PC-9 (cell line): ENCODE measurements at regions not wholly inside any gene's neighbourhood (a gene's known extent, or its start where the extent isn't known, plus 50 kb on each side); places are given as distances from the start of the nearest gene placed in this dataset.

Source experiments
- BruUV-seq: library from RNA; stranded (reverse); fragments of 400-500 nt; replicated peaks from 2 replicates; lab custom pipeline; 2021; lab: Mats Ljungman, UMichigan
- CTCF ChIA-PET: fragments of 300-600 bp; sonication (Branson Sonifier 250); formaldehyde crosslinking; loops from one replicate; lab custom pipeline; 2022; ENCODE audit warnings: antibody characterized with exemption; lab: Charles Lee
- POLR2A ChIA-PET: fragments of 300-600 bp; sonication (Branson Sonifier 250); formaldehyde crosslinking; loops from one replicate; lab custom pipeline; 2022; ENCODE audit warnings: antibody characterized with exemption; ENCODE audit not compliant: unreplicated experiment; lab: Charles Lee
- DNase-seq, 2 experiments: peaks; one replicate each; pipeline versions ENCODE4 v3.0.0 to v3.0.0-alpha.2; 2015 to 2022; ENCODE audit warnings: mixed read lengths in 1 of 2
- H2AFZ ChIP-seq: fragments of 200-600 bp; sonication (generic); 2 replicates; pipeline ENCODE4 v1.8.1; 2017; ENCODE audit warnings: antibody characterized with exemption
- H3F3A ChIP-seq: fragments of 200-600 bp; sonication (generic); 2 replicates; pipeline ENCODE4 v1.8.1; 2017; ENCODE audit warnings: antibody characterized with exemption, mild to moderate bottlenecking, low read depth; ENCODE audit not compliant: insufficient read depth
- H3K27ac ChIP-seq: fragments of 200-600 bp; sonication (generic); 2 replicates; pipeline ENCODE4 v1.6.1; 2016; ENCODE audit warnings: mixed run types
- H3K27me3 ChIP-seq: fragments of 200-600 bp; sonication (generic); 2 replicates; pipeline ENCODE4 v1.6.1; 2016; ENCODE audit warnings: low read depth, mixed run types; ENCODE audit not compliant: insufficient read depth
- H3K36me3 ChIP-seq: fragments of 200-600 bp; sonication (generic); 2 replicates; pipeline ENCODE4 v1.6.1; 2016; ENCODE audit warnings: low read depth, mixed run types
- H3K4me1 ChIP-seq: fragments of 200-600 bp; sonication (generic); replicated peaks from 2 replicates; pipeline ENCODE4 v1.6.1; 2016; ENCODE audit warnings: mixed run types; ENCODE audit not compliant: insufficient read depth
- H3K4me2 ChIP-seq: fragments of 200-600 bp; sonication (generic); 2 replicates; pipeline ENCODE4 v1.6.1; 2017; ENCODE audit warnings: mixed run types
- H3K4me3 ChIP-seq: fragments of 200-600 bp; sonication (generic); 2 replicates; pipeline ENCODE4 v1.6.1; 2016; ENCODE audit warnings: mixed run types
- H3K79me2 ChIP-seq: fragments of 200-600 bp; sonication (generic); 2 replicates; pipeline ENCODE4 v1.6.1; 2017; ENCODE audit warnings: low read depth, mixed run types
- H3K9me2 ChIP-seq: fragments of 200-600 bp; sonication (generic); 2 replicates; pipeline ENCODE4 v1.8.1; 2017; ENCODE audit warnings: mild to moderate bottlenecking; ENCODE audit not compliant: insufficient read depth
- H3K9me3 ChIP-seq: fragments of 200-600 bp; sonication (generic); 2 replicates; pipeline ENCODE4 v1.8.1; 2016; ENCODE audit warnings: low read depth; ENCODE audit not compliant: insufficient read depth
- H4K20me1 ChIP-seq: fragments of 200-600 bp; sonication (generic); 2 replicates; pipeline ENCODE4 v1.8.1; 2017; ENCODE audit not compliant: insufficient read depth
- CTCF ChIP-seq: fragments of 200-600 bp; sonication (generic); conservative IDR thresholded peaks from 2 replicates; pipeline ENCODE4 v1.6.1; 2017; ENCODE audit warnings: mixed run types, antibody characterized with exemption, mild to moderate bottlenecking, moderate library complexity
- EZH2 ChIP-seq: fragments of 200-600 bp; sonication (generic); IDR thresholded peaks from 2 replicates; pipeline ENCODE4 v1.8.0; 2017; ENCODE audit warnings: antibody characterized with exemption, low read depth
- intact Hi-C: fragments of 100-400 bp; cut with micrococcal nuclease; formaldehyde crosslinking; loops from one replicate; pipeline ENCODE4 v1.10.0; 2022; ENCODE audit not compliant: unreplicated experiment

- H3K4me3 ChIP-seq, result no peak overlapping the region
- no peaks in the 10 kb centered on the region for H3K27me3 ChIP-seq
- intact Hi-C loops, result no loop called here
- no peak overlapping the region for H3K27ac ChIP-seq
- CTCF ChIA-PET, result no interaction called here
- no peak for TF ChIP-seq CTCF
- no peak for TF ChIP-seq EZH2
- H3K9me3 ChIP-seq, result no peaks in the 10 kb centered on the region
- no peak overlapping the region for H2AFZ ChIP-seq
- no peak overlapping the region for H3K4me2 ChIP-seq
- no peaks in the 10 kb centered on the region for H4K20me1 ChIP-seq
- POLR2A ChIA-PET, result interaction anchor here (0.7 kb wide), 1 partner anchor 279 kb away, joined by 4 read pairs; no protein-coding TSS in a partner anchor
- no peaks in the 10 kb centered on the region for H3K9me2 ChIP-seq
- H3K79me2 ChIP-seq, result no peaks in the 10 kb centered on the region
- H3K4me1 ChIP-seq, result peaks cover 6% of the 10 kb centered on the region
- no peaks in the 10 kb centered on the region for H3K36me3 ChIP-seq
- BruUV-seq, result no TSS peak
- no peaks in the 10 kb centered on the region for H3F3A ChIP-seq
- peak in 1 of 2 experiments; percentile 49 for DNase-seq
Observed at GRCh38 chr11:10387206-10388083, 67.6 kb upstream of the AMPD3 start.

GRCh38 chr11:10388101-10388500 is 67.0 kb upstream of the AMPD3 start:
- ChIA-PET POLR2A (no interaction called here), CTCF (no interaction called here)
- no peak overlapping the region for H3K27ac ChIP-seq
- H3F3A ChIP-seq, result no peaks in the 10 kb centered on the region
- no peaks in the 10 kb centered on the region for H4K20me1 ChIP-seq
- no peak for TF ChIP-seq EZH2
- TF ChIP-seq CTCF, result no peak
- H3K4me3 ChIP-seq, result no peak overlapping the region
- no peak overlapping the region for H3K4me2 ChIP-seq
- BruUV-seq, result no TSS peak
- peaks cover 6% of the 10 kb centered on the region for H3K4me1 ChIP-seq
- no peaks in the 10 kb centered on the region for H3K36me3 ChIP-seq
- H3K9me3 ChIP-seq, result no peaks in the 10 kb centered on the region
- DNase-seq, result no peak
- no peaks in the 10 kb centered on the region for H3K79me2 ChIP-seq
- no peak overlapping the region for H2AFZ ChIP-seq
- no peaks in the 10 kb centered on the region for H3K27me3 ChIP-seq
- intact Hi-C loops, result no loop called here
- H3K9me2 ChIP-seq, result no peaks in the 10 kb centered on the region

GRCh38 chr11:10388574-10388973 is 66.5 kb upstream of the AMPD3 start:
- no peak overlapping the region for H3K4me3 ChIP-seq
- ChIA-PET POLR2A (no interaction called here), CTCF (interaction anchor here (0.7 kb wide), 1 partner anchor 86 kb away, joined by 3 read pairs; no protein-coding TSS in a partner anchor)
- no peak overlapping the region for H2AFZ ChIP-seq
- no TSS peak for BruUV-seq
- no peaks in the 10 kb centered on the region for H3K27me3 ChIP-seq
- TF ChIP-seq EZH2, result no peak
- no peak for TF ChIP-seq CTCF
- H3K9me3 ChIP-seq, result no peaks in the 10 kb centered on the region
- peaks cover 6% of the 10 kb centered on the region for H3K4me1 ChIP-seq
- no peak for DNase-seq
- no peaks in the 10 kb centered on the region for H3K36me3 ChIP-seq
- H3K4me2 ChIP-seq, result no peak overlapping the region
- H3K79me2 ChIP-seq, result no peaks in the 10 kb centered on the region
- H3K27ac ChIP-seq, result no peak overlapping the region
- no peaks in the 10 kb centered on the region for H4K20me1 ChIP-seq
- H3F3A ChIP-seq, result no peaks in the 10 kb centered on the region
- intact Hi-C loops, result no loop called here
- H3K9me2 ChIP-seq, result no peaks in the 10 kb centered on the region
